ENCODE measurements at regions not wholly inside any gene's neighbourhood (a gene's known extent, or its start where the extent isn't known, plus 50 kb on each side); places are given as distances from the start of the nearest gene placed in this dataset.

- no peaks in the 10 kb centered on the region for H3K27me3 ChIP-seq (replicated peaks)
- no peak for DNase-seq (ENCODE audit: low read depth in 1 of 2, low spot score in 2 of 2)
- H3K36me3 ChIP-seq, result no peaks in the 10 kb centered on the region
- no peaks in the 10 kb centered on the region for H3K4me1 ChIP-seq (replicated peaks)
- H3K4me3 ChIP-seq, result no peak overlapping the region
- peaks cover 4% of the 10 kb centered on the region; the same call in 1 of the 2 replicates for H3K9me3 ChIP-seq (replicated peaks)
- no peak overlapping the region for H3K27ac ChIP-seq
Observed at GRCh38 chr1:4519954-4520353, 134.5 kb upstream of the AJAP1 start.

- Histone ChIP-seq H3K27me3 (replicated peaks) (no peaks in the 10 kb centered on the region), H3K4me1 (replicated peaks) (no peaks in the 10 kb centered on the region), H3K9me3 (replicated peaks) (peaks cover 9% of the 10 kb centered on the region), H3K36me3 (no peaks in the 10 kb centered on the region), H3K4me3 (no peak overlapping the region), H3K27ac (no peak overlapping the region)
- DNase-seq (ENCODE audit: low read depth in 1 of 2, low spot score in 2 of 2), result no peak
Observed at GRCh38 chr1:4523551-4523950, 130.9 kb upstream of the AJAP1 start.

GRCh38 chr1:4526747-4527146 is 127.7 kb upstream of the AJAP1 start:
- no peak overlapping the region for H3K4me3 ChIP-seq

GRCh38 chr1:4527819-4528218 is 126.6 kb upstream of the AJAP1 start:
- no peak overlapping the region for H3K4me3 ChIP-seq

More at GRCh38 chr1:4526747-4527146, 127.7 kb upstream of the AJAP1 start:
- Histone ChIP-seq H3K9me3 (replicated peaks) (peaks cover 9% of the 10 kb centered on the region), H3K27me3 (replicated peaks) (no peaks in the 10 kb centered on the region), H3K27ac (no peak overlapping the region), H3K36me3 (no peaks in the 10 kb centered on the region), H3K4me1 (replicated peaks) (no peaks in the 10 kb centered on the region)
- DNase-seq (ENCODE audit: low read depth in 1 of 2, low spot score in 2 of 2), result no peak

GRCh38 chr1:4528590-4528989 is 125.8 kb upstream of the AJAP1 start:
- Histone ChIP-seq H3K4me3 (no peak overlapping the region), H3K9me3 (replicated peaks) (peaks cover 12% of the 10 kb centered on the region), H3K36me3 (no peaks in the 10 kb centered on the region), H3K27ac (no peak overlapping the region), H3K27me3 (replicated peaks) (no peaks in the 10 kb centered on the region), H3K4me1 (replicated peaks) (no peaks in the 10 kb centered on the region)
- DNase-seq (ENCODE audit: low read depth in 1 of 2, low spot score in 2 of 2), result no peak

More at GRCh38 chr1:4527819-4528218, 126.6 kb upstream of the AJAP1 start:
- H3K4me1 ChIP-seq (replicated peaks), result no peaks in the 10 kb centered on the region
- no peaks in the 10 kb centered on the region for H3K27me3 ChIP-seq (replicated peaks)
- no peaks in the 10 kb centered on the region for H3K36me3 ChIP-seq
- DNase-seq (ENCODE audit: low read depth in 1 of 2, low spot score in 2 of 2), result no peak
- H3K9me3 ChIP-seq (replicated peaks), result peaks cover 9% of the 10 kb centered on the region
- no peak overlapping the region for H3K27ac ChIP-seq

DNA sequence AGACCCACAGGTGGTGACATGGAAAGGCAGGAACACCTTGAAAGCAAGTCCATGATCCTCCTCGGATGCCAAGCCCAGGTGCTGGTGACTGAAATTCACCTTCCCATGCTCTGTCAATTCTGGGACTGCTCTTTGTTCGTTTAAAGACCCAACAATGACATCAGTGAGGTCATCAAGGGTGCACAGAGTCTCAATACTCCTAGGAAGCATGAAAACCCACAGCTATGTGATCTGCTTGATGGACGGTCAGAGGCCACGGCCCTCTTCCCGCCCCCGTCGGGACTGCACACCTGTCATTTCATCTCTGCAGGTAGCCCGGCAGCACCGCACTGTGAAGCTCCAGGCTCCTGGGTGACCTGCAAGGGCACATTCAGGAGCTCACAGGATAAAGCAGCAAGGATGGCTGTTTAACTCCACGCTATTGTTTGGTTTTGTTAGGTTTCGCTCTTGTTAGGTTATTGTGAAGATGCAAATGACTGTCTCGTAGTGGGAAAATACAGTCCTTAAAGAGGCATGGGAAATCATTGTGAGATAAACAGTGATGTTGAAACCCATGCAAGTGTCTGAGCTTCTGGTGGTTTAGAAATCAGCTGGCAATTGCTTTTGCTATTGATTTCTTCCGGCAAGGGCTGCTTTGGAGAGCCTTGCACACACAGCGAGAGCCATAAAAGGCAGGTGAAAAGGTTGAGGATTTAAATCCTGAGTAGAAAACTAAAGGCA is 124.8 kb upstream of the AJAP1 start:
- Histone ChIP-seq H3K4me3 (no peak overlapping the region), H3K9me3 (replicated peaks) (peaks cover 12% of the 10 kb centered on the region), H3K36me3 (no peaks in the 10 kb centered on the region), H3K27me3 (replicated peaks) (no peaks in the 10 kb centered on the region), H3K27ac (no peak overlapping the region), H3K4me1 (replicated peaks) (no peaks in the 10 kb centered on the region)
- DNase-seq (ENCODE audit: low read depth in 1 of 2, low spot score in 2 of 2), result no peak

- H3K9me3 ChIP-seq (replicated peaks), result peaks cover 12% of the 10 kb centered on the region
- no peak for DNase-seq (ENCODE audit: low read depth in 1 of 2, low spot score in 2 of 2)
- H3K27me3 ChIP-seq (replicated peaks), result no peaks in the 10 kb centered on the region
- no peaks in the 10 kb centered on the region for H3K4me1 ChIP-seq (replicated peaks)
- no peaks in the 10 kb centered on the region for H3K36me3 ChIP-seq
- H3K4me3 ChIP-seq, result no peak overlapping the region
- H3K27ac ChIP-seq, result no peak overlapping the region
Observed at GRCh38 chr1:4530166-4530785, 124.1 kb upstream of the AJAP1 start.

DNA sequence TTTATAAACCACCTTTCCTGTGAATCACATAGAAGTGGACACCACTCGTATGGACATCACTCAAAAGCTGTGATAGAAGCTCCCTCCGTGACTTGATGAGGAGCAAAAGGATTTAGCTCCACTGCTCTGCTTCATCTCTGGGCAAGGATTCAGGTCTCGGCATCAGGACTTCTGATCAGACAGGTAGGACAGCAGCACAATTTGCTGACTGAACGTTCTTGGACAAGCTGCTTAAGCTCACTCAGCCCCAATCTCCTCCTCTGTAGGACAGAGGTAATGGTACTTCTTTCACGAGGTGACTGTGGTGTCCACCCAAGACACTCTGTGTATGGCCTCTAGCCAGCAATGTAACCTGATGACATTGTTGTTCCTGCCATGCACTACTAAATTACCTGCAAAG is 122.6 kb upstream of the AJAP1 start:
- no peak overlapping the region for H3K27ac ChIP-seq
- H3K36me3 ChIP-seq, result no peaks in the 10 kb centered on the region
- DNase-seq (ENCODE audit: low read depth in 1 of 2, low spot score in 2 of 2), result no peak
- peaks cover 3% of the 10 kb centered on the region for H3K9me3 ChIP-seq (replicated peaks)
- no peaks in the 10 kb centered on the region for H3K4me1 ChIP-seq (replicated peaks)
- H3K27me3 ChIP-seq (replicated peaks), result no peaks in the 10 kb centered on the region
- H3K4me3 ChIP-seq, result no peak overlapping the region

GRCh38 chr1:4532656-4533055 is 121.8 kb upstream of the AJAP1 start:
- no peak for DNase-seq (ENCODE audit: low read depth in 1 of 2, low spot score in 2 of 2)
- Histone ChIP-seq H3K4me1 (replicated peaks) (no peaks in the 10 kb centered on the region), H3K27ac (no peak overlapping the region), H3K9me3 (replicated peaks) (peaks cover 3% of the 10 kb centered on the region), H3K36me3 (no peaks in the 10 kb centered on the region), H3K4me3 (no peak overlapping the region), H3K27me3 (replicated peaks) (no peaks in the 10 kb centered on the region)

DNA sequence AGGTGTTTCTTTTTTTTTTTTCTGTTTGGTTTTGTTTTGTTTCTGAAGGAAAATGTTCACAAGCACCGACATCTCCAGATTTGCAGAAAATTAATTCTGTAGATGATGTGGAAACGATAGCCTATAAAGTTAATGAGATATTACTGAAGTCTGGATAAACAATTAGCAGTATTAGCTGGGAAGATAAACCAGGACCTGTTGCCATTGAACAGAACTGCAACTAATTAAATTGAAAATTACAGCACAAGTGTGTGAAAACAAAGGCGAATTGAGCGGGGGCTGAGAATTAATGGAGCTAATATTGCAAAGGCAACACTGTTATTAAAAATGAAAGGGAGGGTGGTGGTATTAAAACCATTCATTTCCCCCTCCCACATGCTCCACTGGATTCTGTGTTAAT is 107.5 kb upstream of the AJAP1 start:
- no peaks in the 10 kb centered on the region for H3K36me3 ChIP-seq
- H3K4me1 ChIP-seq (replicated peaks), result no peaks in the 10 kb centered on the region
- peaks cover 16% of the 10 kb centered on the region for H3K9me3 ChIP-seq (replicated peaks)
- H3K27me3 ChIP-seq (replicated peaks), result no peaks in the 10 kb centered on the region
- H3K4me3 ChIP-seq, result no peak overlapping the region
- DNase-seq (ENCODE audit: low read depth in 1 of 2, low spot score in 2 of 2), result no peak
- no peak overlapping the region for H3K27ac ChIP-seq

DNA sequence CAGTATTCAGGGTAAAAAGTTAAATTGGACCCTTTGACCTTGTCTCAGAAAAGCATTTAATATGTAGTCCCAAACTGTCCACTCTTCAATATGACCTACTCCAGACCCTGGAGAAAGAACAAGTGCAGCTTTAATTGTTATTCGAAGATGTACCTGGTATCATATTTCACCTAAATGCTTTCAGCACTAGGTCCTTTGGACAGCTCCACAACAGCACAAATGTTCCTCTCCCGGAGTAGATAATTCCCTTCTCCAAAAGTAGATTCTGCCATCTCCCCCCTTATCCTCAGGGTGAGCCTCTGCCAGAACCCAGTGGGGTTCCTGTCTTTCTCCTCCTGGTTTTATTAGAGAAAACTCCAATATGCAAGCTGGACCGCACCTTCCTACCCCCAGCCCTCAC is 104.5 kb upstream of the AJAP1 start:
- Histone ChIP-seq H3K27me3 (replicated peaks) (no peaks in the 10 kb centered on the region), H3K4me3 (no peak overlapping the region), H3K4me1 (replicated peaks) (no peaks in the 10 kb centered on the region), H3K9me3 (replicated peaks) (peaks cover 16% of the 10 kb centered on the region), H3K36me3 (no peaks in the 10 kb centered on the region), H3K27ac (no peak overlapping the region)
- no peak for DNase-seq (ENCODE audit: low read depth in 1 of 2, low spot score in 2 of 2)

DNA sequence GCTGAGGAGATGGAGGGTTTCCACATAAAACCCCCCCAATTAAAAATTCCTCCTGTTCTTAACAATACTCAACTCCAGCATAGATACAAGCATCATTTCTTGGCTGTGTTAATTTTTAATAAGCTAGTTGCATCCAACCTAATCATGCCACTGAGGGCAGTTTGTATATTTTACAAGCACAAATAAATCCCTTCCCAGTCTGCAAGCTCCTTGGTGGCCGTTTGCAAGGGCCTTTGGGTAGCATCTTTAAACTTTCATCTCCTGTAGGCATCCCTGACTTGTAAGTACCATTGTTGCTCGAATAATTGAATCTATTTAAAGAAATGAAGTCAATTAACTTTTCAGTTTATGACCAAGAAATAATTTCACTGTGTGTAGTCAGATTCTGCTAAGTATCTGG is 103.5 kb upstream of the AJAP1 start:
- peaks cover 16% of the 10 kb centered on the region; the same call in 1 of the 2 replicates for H3K9me3 ChIP-seq (replicated peaks)
- H3K4me1 ChIP-seq (replicated peaks), result no peaks in the 10 kb centered on the region
- H3K27me3 ChIP-seq (replicated peaks), result no peaks in the 10 kb centered on the region

GRCh38 chr1:4551706-4552105 is 102.7 kb upstream of the AJAP1 start:
- DNase-seq (ENCODE audit: low read depth in 1 of 2, low spot score in 2 of 2), result no peak
- no peak overlapping the region for H3K27ac ChIP-seq

More for the DNA sequence above, 103.5 kb upstream of the AJAP1 start:
- no peak for DNase-seq (ENCODE audit: low read depth in 1 of 2, low spot score in 2 of 2)
- Histone ChIP-seq H3K4me3 (no peak overlapping the region), H3K36me3 (no peaks in the 10 kb centered on the region), H3K27ac (no peak overlapping the region)

DNA sequence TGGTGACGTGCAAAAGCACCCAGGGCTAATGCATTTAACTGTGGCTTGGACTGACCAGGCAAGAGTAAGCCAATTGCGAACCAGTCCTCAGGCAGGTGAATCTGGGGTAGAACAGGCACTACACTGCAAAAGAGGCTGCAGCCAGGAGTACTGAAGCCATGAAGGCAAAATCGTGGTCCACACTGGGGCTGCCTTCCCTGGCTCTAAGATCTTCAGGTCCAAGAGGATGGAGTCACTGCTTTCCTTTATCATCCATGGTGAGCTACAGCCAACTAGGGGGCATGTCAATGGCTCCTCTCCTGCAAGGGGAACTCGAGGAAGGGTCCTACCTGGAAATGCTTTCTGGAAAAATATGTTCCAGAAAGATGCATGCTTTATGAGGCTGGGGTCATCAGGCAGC is 100.6 kb upstream of the AJAP1 start:
- no peak for DNase-seq (ENCODE audit: low read depth in 1 of 2, low spot score in 2 of 2)
- H3K36me3 ChIP-seq, result no peaks in the 10 kb centered on the region
- no peak overlapping the region for H3K27ac ChIP-seq
- H3K4me1 ChIP-seq (replicated peaks), result no peaks in the 10 kb centered on the region
- no peaks in the 10 kb centered on the region for H3K27me3 ChIP-seq (replicated peaks)
- no peak overlapping the region for H3K4me3 ChIP-seq
- peaks cover 21% of the 10 kb centered on the region for H3K9me3 ChIP-seq (replicated peaks)

More at GRCh38 chr1:4551706-4552105, 102.7 kb upstream of the AJAP1 start:
- Histone ChIP-seq H3K4me3 (no peak overlapping the region), H3K36me3 (no peaks in the 10 kb centered on the region), H3K9me3 (replicated peaks) (peaks cover 16% of the 10 kb centered on the region; the same call in 1 of the 2 replicates), H3K27me3 (replicated peaks) (no peaks in the 10 kb centered on the region), H3K4me1 (replicated peaks) (no peaks in the 10 kb centered on the region)
